ENCODE measurements at regions not wholly inside any gene's neighbourhood (a gene's known extent, or its start where the extent isn't known, plus 50 kb on each side); places are given as distances from the start of the nearest gene placed in this dataset.

DNA sequence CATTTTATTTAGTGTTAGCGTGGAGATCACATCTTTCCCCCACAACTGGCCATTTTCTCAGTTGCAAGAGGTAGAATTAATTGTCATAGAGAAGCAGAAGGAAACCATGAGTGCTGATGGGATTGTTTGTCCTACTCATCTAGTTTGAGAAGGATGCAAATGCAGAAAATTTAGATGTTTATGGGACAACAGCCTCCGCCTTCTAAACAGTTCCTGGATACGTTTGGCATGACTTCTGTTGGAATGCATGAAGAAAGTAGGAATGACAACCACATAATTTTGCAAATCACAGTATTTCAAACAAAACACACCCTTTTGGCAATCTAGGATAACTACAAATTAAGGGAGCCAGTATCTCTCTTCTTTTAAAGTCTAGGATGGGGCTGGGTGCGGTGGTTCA lies 240.1 kb upstream of the SUCLG2 start:
- H3K4me1 ChIP-seq (replicated peaks in 1 of 2), result no peaks in the 10 kb centered on the region
- WGBS, 10 experiments, result 32 to 96% (median 85%) methylated on average over 1 to 4 of the region's 4 CpGs; no CpG with 5 or more reads in 2 of the 10 experiments
- H3K4me3 ChIP-seq, result no peak overlapping the region
- no peak overlapping the region for H3K27ac ChIP-seq
- in situ Hi-C loops (cut with MboI; ENCODE audit: low pct_unique_long_range_greater_than_20kb in 2 of 9, low sequenced_read_pairs in 9 of 9, unreplicated experiment in 9 of 9), result no loop called here
- peak in 2 of 8 experiments; percentile 89 to 94 for ATAC-seq (replicated peaks in 6 of 8)

DNA sequence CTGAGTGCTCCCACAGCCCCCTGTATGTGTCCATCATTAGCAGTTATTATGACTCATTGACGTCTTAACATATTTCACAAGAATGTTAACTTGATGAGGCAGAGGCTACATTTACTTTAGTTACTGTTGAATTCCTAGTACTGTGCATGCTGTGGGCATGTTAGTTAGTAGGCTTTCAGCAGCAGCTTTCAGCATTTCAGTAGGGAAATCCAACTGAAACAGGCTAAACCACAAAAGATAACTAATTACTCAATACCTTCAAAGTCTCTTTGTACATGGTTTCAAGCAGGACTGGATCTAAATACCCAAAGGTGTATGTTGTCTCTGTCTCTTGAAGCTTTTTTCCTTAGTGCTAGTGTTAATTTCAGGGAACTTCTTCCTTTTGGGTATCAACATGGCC lies 229.9 kb upstream of the SUCLG2 start:
- WGBS, 10 experiments, result 0 to 86% (median 60%) methylated on average over 1 of the region's 1 CpG; no CpG with 5 or more reads in 3 of the 10 experiments
- peak in 1 of 8 experiments; percentile 53 for ATAC-seq (replicated peaks in 6 of 8)
- in situ Hi-C loops (cut with MboI; ENCODE audit: low pct_unique_long_range_greater_than_20kb in 2 of 9, low sequenced_read_pairs in 9 of 9, unreplicated experiment in 9 of 9), result no loop called here

DNA sequence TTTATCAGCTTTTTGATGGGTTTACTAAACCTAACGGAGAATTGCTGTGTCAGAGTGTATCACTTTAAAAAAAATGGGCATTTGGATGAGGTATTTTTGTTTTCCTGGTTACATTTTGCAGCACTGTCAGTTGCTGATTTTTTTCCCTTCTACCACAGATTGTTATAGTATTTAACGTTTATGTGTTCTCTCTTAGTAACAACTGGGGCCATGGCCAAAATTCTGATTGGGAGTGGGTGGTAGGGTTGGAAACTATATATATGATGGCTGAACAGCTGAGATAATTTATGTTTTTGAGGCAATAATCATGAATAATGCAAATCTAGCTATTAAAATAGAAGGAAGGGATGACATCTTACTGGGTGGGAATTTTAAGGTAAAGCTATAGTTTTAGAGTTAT lies 229.4 kb upstream of the SUCLG2 start:
- peaks cover 0 to 3% of the 10 kb centered on the region in 2 donors for H3K4me1 ChIP-seq (replicated peaks in 1 of 2)
- H3K27ac ChIP-seq, result no peak overlapping the region
- WGBS, 10 experiments, result 17 to 94% (median 57%) methylated on average over 1 to 2 of the region's 2 CpGs; no CpG with 5 or more reads in 1 of the 10 experiments
- H3K4me3 ChIP-seq, result no peak overlapping the region
- in situ Hi-C loops (cut with MboI; ENCODE audit: low pct_unique_long_range_greater_than_20kb in 2 of 9, low sequenced_read_pairs in 9 of 9, unreplicated experiment in 9 of 9), result no loop called here
- no peak for ATAC-seq (replicated peaks in 6 of 8)

More for the DNA sequence above, 229.9 kb upstream of the SUCLG2 start:
- H3K27ac ChIP-seq, result no peak overlapping the region
- H3K4me1 ChIP-seq (replicated peaks in 1 of 2), result peaks cover 0 to 3% of the 10 kb centered on the region in 2 donors
- no peak overlapping the region for H3K4me3 ChIP-seq

DNA sequence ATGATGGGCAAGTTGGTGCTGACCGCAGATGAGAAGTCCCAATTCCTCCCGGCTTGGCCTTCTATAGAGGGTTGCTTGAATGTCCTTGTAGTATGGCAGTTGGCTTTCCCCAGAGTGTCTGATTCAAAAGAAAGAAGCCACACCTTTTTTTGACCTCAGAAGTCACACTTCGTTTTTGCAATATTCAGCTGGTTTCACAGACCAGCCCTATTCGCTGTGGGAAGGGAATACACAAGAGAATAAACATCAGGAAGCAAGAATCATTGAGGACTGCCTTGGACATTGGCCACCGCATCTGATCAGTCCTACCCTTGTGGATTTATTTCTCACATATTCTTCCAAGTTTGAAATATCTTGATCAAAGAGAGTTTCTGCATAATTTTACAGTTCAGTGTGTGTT lies 228.6 kb upstream of the SUCLG2 start:
- H3K27ac ChIP-seq, result no peak overlapping the region
- H3K4me1 ChIP-seq (replicated peaks in 1 of 2), result peaks cover 0 to 3% of the 10 kb centered on the region in 2 donors
- WGBS, 10 experiments, result 5 to 93% (median 84%) methylated on average over 2 to 5 of the region's 5 CpGs; no CpG with 5 or more reads in 2 of the 10 experiments
- in situ Hi-C loops (cut with MboI; ENCODE audit: low pct_unique_long_range_greater_than_20kb in 2 of 9, low sequenced_read_pairs in 9 of 9, unreplicated experiment in 9 of 9), result no loop called here
- no peak overlapping the region for H3K4me3 ChIP-seq
- peak in 2 of 8 experiments; percentile 64 to 84 for ATAC-seq (replicated peaks in 6 of 8)

DNA sequence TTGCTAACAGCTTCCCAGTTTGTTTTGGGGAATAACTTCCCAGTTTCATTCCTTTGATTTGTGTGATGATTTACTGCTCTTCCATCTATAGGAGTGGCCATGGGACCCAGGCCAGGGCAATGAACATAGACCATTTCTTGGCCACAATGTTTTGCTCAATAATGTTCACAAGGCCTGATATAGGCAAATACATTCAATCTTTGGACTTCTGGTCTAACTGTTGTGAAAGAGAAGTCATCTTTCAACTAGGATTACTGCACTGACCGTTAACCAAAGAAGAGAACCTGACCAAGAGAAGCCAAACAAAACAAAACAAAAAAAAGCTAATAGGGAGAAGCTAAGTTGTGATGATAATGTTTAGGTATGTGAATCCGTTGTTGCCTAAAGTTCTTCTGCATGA lies 221.8 kb upstream of the SUCLG2 start:
- ATAC-seq (replicated peaks in 6 of 8), result no peak
- 17 to 100% (median 76%) methylated on average over 1 to 2 of the region's 2 CpGs; no CpG with 5 or more reads in 2 of the 10 experiments for WGBS, 10 experiments
- Histone ChIP-seq H3K4me1 (replicated peaks in 1 of 2) (no peaks in the 10 kb centered on the region), H3K4me3 (no peak overlapping the region), H3K27ac (no peak overlapping the region)
- in situ Hi-C loops (cut with MboI; ENCODE audit: low pct_unique_long_range_greater_than_20kb in 2 of 9, low sequenced_read_pairs in 9 of 9, unreplicated experiment in 9 of 9), result no loop called here

DNA sequence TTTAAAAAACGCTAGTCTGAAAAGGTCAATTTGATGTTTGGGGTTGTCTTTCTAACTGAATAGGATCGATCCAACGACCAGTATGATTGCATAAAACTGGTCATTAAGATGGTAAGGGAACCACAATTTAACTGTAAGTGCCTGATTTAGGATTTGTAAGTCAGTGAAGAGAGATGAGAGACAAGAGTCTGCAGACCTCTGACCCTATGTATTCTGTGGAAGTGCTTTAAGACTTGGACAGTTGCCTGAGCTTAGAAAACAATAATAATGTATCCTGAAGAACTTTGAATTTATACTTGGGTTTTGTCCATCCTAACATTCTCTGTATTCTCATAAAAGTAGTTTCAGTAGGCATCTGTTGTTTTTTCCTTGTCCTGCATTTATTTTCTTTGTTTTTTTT lies 221.4 kb upstream of the SUCLG2 start:
- in situ Hi-C loops (cut with MboI; ENCODE audit: low pct_unique_long_range_greater_than_20kb in 2 of 9, low sequenced_read_pairs in 9 of 9, unreplicated experiment in 9 of 9), result no loop called here
- ATAC-seq (replicated peaks in 6 of 8), result no peak
- H3K27ac ChIP-seq, result no peak overlapping the region
- no peak overlapping the region for H3K4me3 ChIP-seq
- H3K4me1 ChIP-seq (replicated peaks in 1 of 2), result no peaks in the 10 kb centered on the region
- whole genome bisulfite sequencing, 10 experiments, result 9 to 100% (median 71%) methylated on average over 3 of the region's 3 CpGs

DNA sequence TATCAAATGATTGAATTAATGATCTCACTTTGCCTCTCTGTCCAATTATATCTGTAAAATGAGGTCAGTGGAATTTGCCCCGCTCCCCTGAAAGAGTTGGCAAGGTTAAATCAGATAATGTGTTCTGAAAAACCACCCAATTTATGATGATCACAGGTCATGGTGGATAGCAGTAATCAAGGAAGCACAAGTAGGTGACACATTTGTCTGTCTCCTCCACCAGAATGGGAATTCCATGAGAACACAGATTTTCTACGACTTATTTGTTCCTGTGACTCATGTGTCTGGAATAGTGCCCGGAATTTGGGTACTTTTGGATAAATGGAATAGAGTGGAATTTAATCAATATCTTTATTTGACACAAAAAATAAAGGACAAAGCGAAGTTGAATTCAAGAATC lies 220.9 kb upstream of the SUCLG2 start:
- no peak overlapping the region for H3K27ac ChIP-seq
- H3K4me3 ChIP-seq, result no peak overlapping the region
- peak in 1 of 8 experiments; percentile 26 for ATAC-seq (replicated peaks in 6 of 8)
- in situ Hi-C loops (cut with MboI; ENCODE audit: low pct_unique_long_range_greater_than_20kb in 2 of 9, low sequenced_read_pairs in 9 of 9, unreplicated experiment in 9 of 9), result no loop called here
- 15 to 94% (median 76%) methylated on average over 1 to 4 of the region's 4 CpGs for WGBS, 10 experiments
- H3K4me1 ChIP-seq (replicated peaks in 1 of 2), result no peaks in the 10 kb centered on the region

DNA sequence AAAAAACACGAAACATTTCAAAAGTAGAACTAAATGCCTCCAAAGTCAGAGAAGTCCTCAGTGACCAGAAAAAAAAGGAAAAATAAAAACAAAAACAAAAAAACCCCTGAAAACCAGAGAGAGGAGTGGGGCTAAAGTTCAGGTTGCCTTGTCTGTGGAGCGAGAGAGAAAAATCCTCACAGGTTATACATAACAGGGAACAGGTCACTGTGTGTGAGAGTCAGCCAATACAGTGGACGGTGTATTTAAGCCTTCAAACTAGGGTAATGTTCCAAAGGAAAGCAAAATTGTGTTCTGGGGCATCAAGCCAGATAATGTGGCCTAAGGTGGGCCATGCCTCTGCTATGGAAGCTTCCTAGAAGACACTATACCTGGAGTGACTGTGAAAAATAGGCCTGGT lies 216.1 kb upstream of the SUCLG2 start:
- in situ Hi-C loops (cut with MboI; ENCODE audit: low pct_unique_long_range_greater_than_20kb in 2 of 9, low sequenced_read_pairs in 9 of 9, unreplicated experiment in 9 of 9), result no loop called here
- no peaks in the 10 kb centered on the region for H3K4me1 ChIP-seq (replicated peaks in 1 of 2)
- H3K4me3 ChIP-seq, result no peak overlapping the region
- ATAC-seq (replicated peaks in 6 of 8), result no peak
- 23 to 95% (median 59%) methylated on average over 1 to 3 of the region's 3 CpGs; no CpG with 5 or more reads in 1 of the 10 experiments for WGBS, 10 experiments
- H3K27ac ChIP-seq, result no peak overlapping the region

DNA sequence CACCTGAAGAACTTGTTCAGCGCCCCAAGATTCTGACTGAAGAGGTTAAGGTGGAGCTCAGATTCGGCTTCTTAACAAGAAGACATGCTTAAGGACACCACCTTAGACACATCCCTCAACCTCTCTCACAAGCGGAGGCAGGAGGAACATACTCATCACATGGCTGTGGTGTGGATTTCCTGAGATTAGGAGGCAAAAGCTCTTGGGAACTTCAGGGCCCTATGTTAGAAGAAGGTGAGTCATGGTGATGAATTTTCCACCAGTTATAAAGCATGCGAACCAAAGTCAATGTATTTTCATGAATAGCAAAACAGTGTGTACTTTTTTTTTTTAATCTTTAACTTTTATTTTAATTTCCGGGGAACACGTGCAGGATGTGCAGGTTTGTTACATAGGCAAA lies 212.2 kb upstream of the SUCLG2 start:
- ATAC-seq (replicated peaks in 6 of 8), result no peak
- no peak overlapping the region for H3K4me3 ChIP-seq
- in situ Hi-C loops (cut with MboI; ENCODE audit: low pct_unique_long_range_greater_than_20kb in 2 of 9, low sequenced_read_pairs in 9 of 9, unreplicated experiment in 9 of 9), result no loop called here
- no peaks in the 10 kb centered on the region for H3K4me1 ChIP-seq (replicated peaks in 1 of 2)
- whole genome bisulfite sequencing, 10 experiments, result 29 to 100% (median 72%) methylated on average over 2 to 6 of the region's 6 CpGs; no CpG with 5 or more reads in 1 of the 10 experiments
- H3K27ac ChIP-seq, result no peak overlapping the region

DNA sequence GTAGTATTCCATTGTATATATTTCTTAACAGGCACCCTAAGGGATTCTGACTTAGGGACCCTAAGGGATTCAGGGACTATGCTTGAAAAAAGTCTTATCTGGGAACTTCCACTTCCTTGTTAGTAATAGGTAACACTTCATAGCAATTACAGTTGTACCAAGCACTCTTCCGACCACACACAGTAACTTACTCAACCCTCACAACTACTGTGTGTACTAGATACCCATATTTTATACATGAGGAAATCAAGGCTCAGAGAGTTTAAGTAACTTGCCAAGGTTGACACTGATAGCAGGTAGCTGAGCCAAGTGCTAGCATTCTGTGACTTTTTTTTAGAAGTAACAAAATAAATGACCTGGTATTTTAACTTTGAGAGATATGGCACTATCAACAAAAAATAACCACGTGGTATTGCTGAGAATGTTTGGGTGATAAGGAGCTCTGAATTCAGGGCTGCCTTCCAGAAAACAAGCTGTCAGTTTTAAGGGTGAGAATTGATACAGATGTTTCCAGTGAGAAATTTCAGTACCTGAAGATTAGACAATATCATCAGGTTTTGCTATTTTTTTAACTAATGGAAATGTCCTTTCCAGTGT lies 210.3 kb upstream of the SUCLG2 start:
- no peak overlapping the region for H3K4me3 ChIP-seq
- ATAC-seq (replicated peaks in 6 of 8), result no peak
- H3K4me1 ChIP-seq (replicated peaks in 1 of 2), result no peaks in the 10 kb centered on the region
- no peak overlapping the region for H3K27ac ChIP-seq
- in situ Hi-C loops (cut with MboI; ENCODE audit: low pct_unique_long_range_greater_than_20kb in 2 of 9, low sequenced_read_pairs in 9 of 9, unreplicated experiment in 9 of 9), result no loop called here
- 7 to 100% (median 64%) methylated on average over 1 to 2 of the region's 2 CpGs; no CpG with 5 or more reads in 2 of the 10 experiments for WGBS, 10 experiments

DNA sequence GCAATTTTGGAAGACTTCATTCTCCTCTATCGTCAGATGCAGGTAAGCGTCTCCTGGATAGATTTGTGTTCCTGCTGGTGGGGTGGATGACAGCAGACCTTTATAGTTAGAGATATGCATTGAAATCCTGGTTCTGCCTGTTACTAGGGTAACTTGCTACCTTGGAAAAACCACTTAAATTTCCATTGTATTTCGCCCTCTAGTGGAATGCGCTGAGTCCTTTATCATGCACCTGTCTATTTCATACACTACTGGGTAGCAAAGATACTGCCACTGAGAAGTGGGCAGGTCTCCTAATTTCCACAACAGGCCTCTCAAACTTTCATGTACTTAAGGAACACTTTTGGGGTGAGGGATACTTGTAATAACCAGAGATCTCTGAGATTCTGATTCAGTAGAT lies 209.5 kb upstream of the SUCLG2 start:
- H3K4me3 ChIP-seq, result no peak overlapping the region
- in situ Hi-C loops (cut with MboI; ENCODE audit: low pct_unique_long_range_greater_than_20kb in 2 of 9, low sequenced_read_pairs in 9 of 9, unreplicated experiment in 9 of 9), result no loop called here
- WGBS, 10 experiments, result 50 to 80% (median 65%) methylated on average over 1 to 3 of the region's 4 CpGs; no CpG with 5 or more reads in 4 of the 10 experiments
- no peak overlapping the region for H3K27ac ChIP-seq
- peak in 1 of 8 experiments; percentile 16 for ATAC-seq (replicated peaks in 6 of 8)
- H3K4me1 ChIP-seq (replicated peaks in 1 of 2), result no peaks in the 10 kb centered on the region

DNA sequence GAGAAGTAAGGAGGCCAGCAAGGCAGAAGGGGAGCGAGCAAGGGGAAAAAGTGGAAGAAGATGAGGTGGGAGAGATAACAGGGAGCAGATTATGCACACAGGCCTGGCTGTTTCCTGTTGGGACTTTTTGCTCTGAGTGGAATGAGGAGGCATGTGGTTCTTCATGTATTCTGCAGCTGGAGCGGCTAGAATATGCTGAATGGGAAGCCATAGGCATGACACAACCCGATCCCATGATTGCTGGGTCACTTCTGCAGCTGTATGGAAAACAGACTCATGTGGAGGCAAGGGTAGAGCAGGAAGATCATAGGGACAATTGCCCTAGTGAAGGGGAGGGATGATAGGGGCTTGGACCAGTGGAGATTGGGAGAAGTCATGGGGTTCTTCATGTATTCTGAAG lies 206.0 kb upstream of the SUCLG2 start:
- no peaks in the 10 kb centered on the region for H3K4me1 ChIP-seq (replicated peaks in 1 of 2)
- ATAC-seq (replicated peaks in 6 of 8), result peak in 2 of 8 experiments; percentile 70 to 81
- 19 to 81% (median 52%) methylated on average over 2 to 3 of the region's 3 CpGs; no CpG with 5 or more reads in 4 of the 10 experiments for WGBS, 10 experiments
- H3K27ac ChIP-seq, result no peak overlapping the region
- in situ Hi-C loops (cut with MboI; ENCODE audit: low pct_unique_long_range_greater_than_20kb in 2 of 9, low sequenced_read_pairs in 9 of 9, unreplicated experiment in 9 of 9), result no loop called here
- no peak overlapping the region for H3K4me3 ChIP-seq

DNA sequence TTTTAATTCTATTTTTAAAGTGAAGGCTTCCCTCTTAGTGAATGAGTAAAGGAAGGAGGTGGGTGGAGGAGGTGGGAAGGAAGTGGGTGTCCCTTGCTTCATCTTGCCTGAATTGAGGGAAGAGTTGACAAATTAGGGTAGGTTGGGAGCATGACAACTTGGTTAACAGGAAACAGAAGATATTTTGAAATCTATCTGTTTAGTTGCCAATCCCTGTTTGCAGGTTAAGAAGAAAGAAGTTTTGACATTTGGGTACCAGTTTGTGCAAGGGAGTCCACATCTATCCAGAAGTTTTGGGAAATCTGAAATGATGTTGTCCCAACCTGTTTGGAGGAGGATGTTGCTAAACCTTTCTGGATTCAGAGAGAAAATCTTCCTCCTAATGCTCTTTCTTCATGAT lies 204.1 kb upstream of the SUCLG2 start:
- in situ Hi-C loops (cut with MboI; ENCODE audit: low pct_unique_long_range_greater_than_20kb in 2 of 9, low sequenced_read_pairs in 9 of 9, unreplicated experiment in 9 of 9), result no loop called here
- Histone ChIP-seq H3K4me1 (replicated peaks in 1 of 2) (no peaks in the 10 kb centered on the region), H3K4me3 (no peak overlapping the region), H3K27ac (no peak overlapping the region)
- ATAC-seq (replicated peaks in 6 of 8), result no peak

DNA sequence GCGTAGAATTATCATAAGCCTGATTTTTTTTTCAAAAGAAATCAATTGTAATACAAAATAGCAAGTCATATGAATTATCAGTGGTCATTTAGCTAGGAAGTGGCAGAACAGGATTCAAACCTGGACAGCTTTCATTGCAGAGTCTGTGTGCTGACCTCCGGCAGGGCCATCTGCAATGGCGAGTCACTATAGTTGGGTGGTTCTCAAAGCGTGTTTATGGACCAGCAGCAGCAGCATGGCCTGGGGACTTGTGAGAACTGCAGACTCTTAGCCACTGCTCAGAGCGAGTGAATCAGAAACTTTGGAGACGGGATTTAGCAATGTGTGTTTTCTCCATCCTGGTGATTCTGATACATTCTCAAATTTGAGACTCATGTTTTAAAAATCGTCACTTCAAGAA lies 202.3 kb upstream of the SUCLG2 start:
- H3K27ac ChIP-seq, result no peak overlapping the region
- peak in 3 of 8 experiments; percentile 5 to 56 (median 34) for ATAC-seq (replicated peaks in 6 of 8)
- no peak overlapping the region for H3K4me3 ChIP-seq
- in situ Hi-C loops (cut with MboI; ENCODE audit: low pct_unique_long_range_greater_than_20kb in 2 of 9, low sequenced_read_pairs in 9 of 9, unreplicated experiment in 9 of 9), result no loop called here
- no peaks in the 10 kb centered on the region for H3K4me1 ChIP-seq (replicated peaks in 1 of 2)
- WGBS, 10 experiments, result 32 to 98% (median 88%) methylated on average over 1 to 7 of the region's 7 CpGs; no CpG with 5 or more reads in 1 of the 10 experiments

Measured in motor neuron (in vitro differentiated cells).